KMS-11 (cell line): ENCODE measurements at regions not wholly inside any gene's neighbourhood (a gene's known extent, or its start where the extent isn't known, plus 50 kb on each side); places are given as distances from the start of the nearest gene placed in this dataset.

Source experiments
- H2AFZ ChIP-seq: fragments of 200-600 bp; sonication (generic); 2 replicates; pipeline ENCODE4 v1.6.1; 2016; ENCODE audit warnings: antibody characterized with exemption, mixed run types, low read depth
- H3K27ac ChIP-seq: fragments of 200-600 bp; sonication (generic); 2 replicates; pipeline ENCODE4 v1.6.1; 2016; ENCODE audit warnings: mild to moderate bottlenecking, mixed run types
- H3K27me3 ChIP-seq: fragments of 200-600 bp; sonication (generic); 2 replicates; pipeline ENCODE4 v1.6.1; 2017; ENCODE audit warnings: mild to moderate bottlenecking, low read depth, mixed run types, moderate library complexity; ENCODE audit not compliant: insufficient read depth
- H3K36me3 ChIP-seq: fragments of 200-600 bp; sonication (generic); 2 replicates; pipeline ENCODE4 v1.6.1; 2017; ENCODE audit warnings: mild to moderate bottlenecking, mixed run types; ENCODE audit not compliant: insufficient read depth
- H3K4me1 ChIP-seq: fragments of 200-600 bp; sonication (generic); 2 replicates; pipeline ENCODE4 v1.6.1; 2016; ENCODE audit warnings: mild to moderate bottlenecking, low read depth, mixed run types; ENCODE audit not compliant: poor library complexity, severe bottlenecking
- H3K4me2 ChIP-seq: fragments of 200-600 bp; sonication (generic); 2 replicates; pipeline ENCODE4 v1.7.0; 2016; ENCODE audit warnings: mild to moderate bottlenecking, mixed run types
- H3K4me3 ChIP-seq: fragments of 200-600 bp; sonication (generic); IDR thresholded peaks from 2 replicates; pipeline ENCODE4 v1.6.1; 2017; ENCODE audit warnings: low read depth, low read length, mixed read lengths; ENCODE audit not compliant: insufficient read depth
- H3K79me2 ChIP-seq: fragments of 200-600 bp; sonication (generic); 2 replicates; pipeline ENCODE4 v1.6.1; 2016; ENCODE audit warnings: low read depth, mixed run types; ENCODE audit not compliant: insufficient read depth
- H3K9ac ChIP-seq: fragments of 200-600 bp; sonication (generic); 2 replicates; pipeline ENCODE4 v1.6.1; 2016; ENCODE audit warnings: mild to moderate bottlenecking, mixed run types
- H4K20me1 ChIP-seq: fragments of 200-600 bp; sonication (generic); 2 replicates; pipeline ENCODE4 v1.6.1; 2016; ENCODE audit warnings: mild to moderate bottlenecking, mixed run types; ENCODE audit not compliant: insufficient read depth
- CTCF ChIP-seq: fragments of 200-600 bp; sonication (generic); conservative IDR thresholded peaks from 2 replicates; pipeline ENCODE4 v1.6.1; 2017; ENCODE audit warnings: low read depth, mild to moderate bottlenecking, antibody characterized with exemption, low read length, moderate library complexity, mixed read lengths

GRCh38 chr10:45151467-45152214 lies 150.9 kb downstream of the ZNF22 start:
- no peak overlapping the region for H3K27ac ChIP-seq
- no peaks in the 10 kb centered on the region for H3K79me2 ChIP-seq
- no peak overlapping the region for H3K4me3 ChIP-seq
- H3K4me2 ChIP-seq: no peak overlapping the region
- H3K4me1 ChIP-seq: no peaks in the 10 kb centered on the region
- H3K27me3 ChIP-seq: no peaks in the 10 kb centered on the region
- H3K36me3 ChIP-seq: no peaks in the 10 kb centered on the region
- no peaks in the 10 kb centered on the region for H4K20me1 ChIP-seq
- TF ChIP-seq CTCF: no peak
- no peak overlapping the region for H3K9ac ChIP-seq
- no peak overlapping the region for H2AFZ ChIP-seq

- Histone ChIP-seq H3K4me1 (no peaks in the 10 kb centered on the region), H3K4me2 (no peak overlapping the region), H3K9ac (no peak overlapping the region), H3K79me2 (no peaks in the 10 kb centered on the region), H4K20me1 (no peaks in the 10 kb centered on the region), H3K27ac (no peak overlapping the region), H3K36me3 (no peaks in the 10 kb centered on the region), H3K4me3 (no peak overlapping the region), H2AFZ (no peak overlapping the region), H3K27me3 (no peaks in the 10 kb centered on the region)
- no peak for TF ChIP-seq CTCF
These were observed 152.0 kb downstream of the ZNF22 start for GRCh38 chr10:45152726-45153125.

GRCh38 chr10:45154502-45154901 lies 153.8 kb downstream of the ZNF22 start:
- Histone ChIP-seq H2AFZ (no peak overlapping the region), H3K4me2 (no peak overlapping the region), H3K27me3 (no peaks in the 10 kb centered on the region), H3K36me3 (no peaks in the 10 kb centered on the region), H3K4me3 (no peak overlapping the region), H4K20me1 (no peaks in the 10 kb centered on the region), H3K4me1 (no peaks in the 10 kb centered on the region), H3K9ac (no peak overlapping the region), H3K27ac (no peak overlapping the region), H3K79me2 (no peaks in the 10 kb centered on the region)
- TF ChIP-seq CTCF: no peak

GRCh38 chr10:45155784-45156183 lies 155.1 kb downstream of the ZNF22 start:
- Histone ChIP-seq H3K79me2 (no peaks in the 10 kb centered on the region), H4K20me1 (no peaks in the 10 kb centered on the region), H3K27ac (no peak overlapping the region), H2AFZ (no peak overlapping the region), H3K27me3 (no peaks in the 10 kb centered on the region), H3K4me2 (no peak overlapping the region), H3K4me1 (no peaks in the 10 kb centered on the region), H3K9ac (no peak overlapping the region), H3K4me3 (no peak overlapping the region), H3K36me3 (no peaks in the 10 kb centered on the region)
- TF ChIP-seq CTCF: no peak
